ENCODE measurements at regions not wholly inside any gene's neighbourhood (a gene's known extent, or its start where the extent isn't known, plus 50 kb on each side); places are given as distances from the start of the nearest gene placed in this dataset.

DNA sequence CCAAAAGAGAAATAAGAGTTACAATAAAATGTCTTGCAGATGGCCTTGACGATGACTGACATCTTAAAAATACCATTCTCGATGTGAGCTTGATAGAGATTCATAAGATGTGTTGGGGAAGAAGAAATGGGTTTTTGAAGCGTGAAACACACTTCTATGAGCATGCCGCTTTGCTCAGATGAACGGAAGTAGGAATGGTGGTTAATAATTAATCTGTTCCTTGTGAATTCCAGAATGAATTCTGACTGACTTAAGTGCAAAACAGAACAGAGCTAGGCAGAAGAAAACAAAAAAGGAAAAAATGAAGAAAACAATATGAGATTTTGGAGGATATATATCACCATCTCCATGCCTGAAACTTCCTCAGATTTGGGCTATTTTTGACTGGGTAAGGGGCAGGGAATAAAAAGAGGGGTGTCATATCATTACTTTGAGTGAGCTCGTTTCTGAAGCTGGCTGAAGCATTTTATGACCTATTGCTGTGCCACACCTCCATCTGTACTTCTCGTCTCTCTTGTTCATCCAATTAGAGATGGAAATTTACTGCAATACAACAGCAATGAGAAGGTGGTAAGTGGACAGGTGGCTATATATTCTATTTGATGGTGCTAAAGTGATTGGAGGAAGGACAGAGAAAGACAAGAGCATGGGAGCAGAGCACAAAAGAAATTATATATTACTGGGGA lies 1152.0 kb upstream of the CDH8 start:
- DNase-seq (ENCODE audit: low read depth in 1 of 2, low spot score in 1 of 2) = no peak
- Histone ChIP-seq H3K27ac (replicated peaks) (no peak overlapping the region), H3K27me3 (ENCODE audit: insufficient read depth, poor library complexity, severe bottlenecking) (no peaks in the 10 kb centered on the region), H3K4me3 (replicated peaks; ENCODE audit: insufficient read depth, low read length) (no peak overlapping the region)
- TF ChIP-seq GABPA (IDR thresholded peaks at IDR 0.05; ENCODE audit: low read depth) (no peak), SPI1 (IDR thresholded peaks at IDR 0.05; ENCODE audit: borderline replicate concordance, low read depth) (no peak), POLR2AphosphoS5 (IDR thresholded peaks at IDR 0.05; ENCODE audit: low read depth) (no peak)
- TF ChIP-seq, protein P1, sequence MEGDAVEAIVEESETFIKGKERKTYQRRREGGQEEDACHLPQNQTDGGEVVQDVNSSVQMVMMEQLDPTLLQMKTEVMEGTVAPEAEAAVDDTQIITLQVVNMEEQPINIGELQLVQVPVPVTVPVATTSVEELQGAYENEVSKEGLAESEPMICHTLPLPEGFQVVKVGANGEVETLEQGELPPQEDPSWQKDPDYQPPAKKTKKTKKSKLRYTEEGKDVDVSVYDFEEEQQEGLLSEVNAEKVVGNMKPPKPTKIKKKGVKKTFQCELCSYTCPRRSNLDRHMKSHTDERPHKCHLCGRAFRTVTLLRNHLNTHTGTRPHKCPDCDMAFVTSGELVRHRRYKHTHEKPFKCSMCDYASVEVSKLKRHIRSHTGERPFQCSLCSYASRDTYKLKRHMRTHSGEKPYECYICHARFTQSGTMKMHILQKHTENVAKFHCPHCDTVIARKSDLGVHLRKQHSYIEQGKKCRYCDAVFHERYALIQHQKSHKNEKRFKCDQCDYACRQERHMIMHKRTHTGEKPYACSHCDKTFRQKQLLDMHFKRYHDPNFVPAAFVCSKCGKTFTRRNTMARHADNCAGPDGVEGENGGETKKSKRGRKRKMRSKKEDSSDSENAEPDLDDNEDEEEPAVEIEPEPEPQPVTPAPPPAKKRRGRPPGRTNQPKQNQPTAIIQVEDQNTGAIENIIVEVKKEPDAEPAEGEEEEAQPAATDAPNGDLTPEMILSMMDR (IDR thresholded peaks at IDR 0.05; ENCODE audit: insufficient read depth, low read length) = no peak
- TF ChIP-seq, protein P2, sequence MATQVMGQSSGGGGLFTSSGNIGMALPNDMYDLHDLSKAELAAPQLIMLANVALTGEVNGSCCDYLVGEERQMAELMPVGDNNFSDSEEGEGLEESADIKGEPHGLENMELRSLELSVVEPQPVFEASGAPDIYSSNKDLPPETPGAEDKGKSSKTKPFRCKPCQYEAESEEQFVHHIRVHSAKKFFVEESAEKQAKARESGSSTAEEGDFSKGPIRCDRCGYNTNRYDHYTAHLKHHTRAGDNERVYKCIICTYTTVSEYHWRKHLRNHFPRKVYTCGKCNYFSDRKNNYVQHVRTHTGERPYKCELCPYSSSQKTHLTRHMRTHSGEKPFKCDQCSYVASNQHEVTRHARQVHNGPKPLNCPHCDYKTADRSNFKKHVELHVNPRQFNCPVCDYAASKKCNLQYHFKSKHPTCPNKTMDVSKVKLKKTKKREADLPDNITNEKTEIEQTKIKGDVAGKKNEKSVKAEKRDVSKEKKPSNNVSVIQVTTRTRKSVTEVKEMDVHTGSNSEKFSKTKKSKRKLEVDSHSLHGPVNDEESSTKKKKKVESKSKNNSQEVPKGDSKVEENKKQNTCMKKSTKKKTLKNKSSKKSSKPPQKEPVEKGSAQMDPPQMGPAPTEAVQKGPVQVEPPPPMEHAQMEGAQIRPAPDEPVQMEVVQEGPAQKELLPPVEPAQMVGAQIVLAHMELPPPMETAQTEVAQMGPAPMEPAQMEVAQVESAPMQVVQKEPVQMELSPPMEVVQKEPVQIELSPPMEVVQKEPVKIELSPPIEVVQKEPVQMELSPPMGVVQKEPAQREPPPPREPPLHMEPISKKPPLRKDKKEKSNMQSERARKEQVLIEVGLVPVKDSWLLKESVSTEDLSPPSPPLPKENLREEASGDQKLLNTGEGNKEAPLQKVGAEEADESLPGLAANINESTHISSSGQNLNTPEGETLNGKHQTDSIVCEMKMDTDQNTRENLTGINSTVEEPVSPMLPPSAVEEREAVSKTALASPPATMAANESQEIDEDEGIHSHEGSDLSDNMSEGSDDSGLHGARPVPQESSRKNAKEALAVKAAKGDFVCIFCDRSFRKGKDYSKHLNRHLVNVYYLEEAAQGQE (IDR thresholded peaks at IDR 0.05; ENCODE audit: insufficient replicate concordance, low read depth) = no peak

DNA sequence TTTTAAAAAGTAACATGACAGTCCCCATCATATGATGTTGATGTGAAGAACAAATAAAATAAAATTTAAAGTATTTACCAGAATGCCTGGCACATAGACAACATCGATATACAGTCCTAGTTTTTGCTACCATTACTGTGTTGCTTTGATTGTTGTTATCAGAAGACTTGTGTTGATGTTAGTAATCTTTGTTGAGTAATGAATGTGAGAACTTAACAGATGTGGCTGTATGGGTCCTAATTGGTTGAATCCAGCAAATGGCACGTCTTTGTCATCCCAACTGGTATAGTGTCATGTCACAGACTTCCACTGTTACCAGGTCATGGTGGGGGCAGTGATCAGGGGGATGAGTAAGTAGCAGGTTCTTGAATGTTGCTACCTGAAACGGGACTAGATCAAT lies 1151.4 kb upstream of the CDH8 start:
- TF ChIP-seq GABPA (IDR thresholded peaks at IDR 0.05; ENCODE audit: low read depth) (no peak), POLR2AphosphoS5 (IDR thresholded peaks at IDR 0.05; ENCODE audit: low read depth) (no peak), SPI1 (IDR thresholded peaks at IDR 0.05; ENCODE audit: borderline replicate concordance, low read depth) (no peak)
- TF ChIP-seq, protein P1 (IDR thresholded peaks at IDR 0.05; ENCODE audit: insufficient read depth, low read length) = no peak
- TF ChIP-seq, protein P2 (IDR thresholded peaks at IDR 0.05; ENCODE audit: insufficient replicate concordance, low read depth) = no peak
- H3K4me3 ChIP-seq (replicated peaks; ENCODE audit: insufficient read depth, low read length) = no peak overlapping the region
- no peaks in the 10 kb centered on the region for H3K27me3 ChIP-seq (ENCODE audit: insufficient read depth, poor library complexity, severe bottlenecking)
- no peak for DNase-seq (ENCODE audit: low read depth in 1 of 2, low spot score in 1 of 2)
- H3K27ac ChIP-seq (replicated peaks) = no peak overlapping the region

DNA sequence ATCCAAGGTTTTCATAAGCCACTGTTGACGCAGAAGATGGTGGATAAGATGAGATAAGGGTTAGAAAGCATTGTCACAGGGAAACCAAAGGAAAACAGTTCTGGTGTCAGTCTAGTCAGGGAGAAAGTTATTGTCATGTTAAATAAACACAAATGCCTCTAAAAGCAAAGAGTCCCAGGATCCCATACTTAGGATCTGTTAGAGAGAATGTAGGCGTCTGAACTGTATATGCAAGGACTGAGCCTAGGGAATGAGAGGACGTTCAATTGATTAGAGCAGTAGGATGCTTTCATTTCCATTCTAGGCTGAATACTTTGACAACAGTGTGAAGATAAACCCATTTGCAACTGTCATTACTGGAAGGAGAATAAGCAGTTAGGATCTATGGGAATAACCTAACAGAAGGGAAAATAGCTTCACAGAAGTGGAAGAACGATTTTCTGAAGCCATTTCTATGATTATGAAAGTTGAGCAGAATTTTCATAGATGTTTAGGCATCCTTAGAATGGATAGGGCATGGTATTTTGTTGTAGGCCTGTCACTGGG lies 1149.1 kb upstream of the CDH8 start:
- Histone ChIP-seq H3K27ac (replicated peaks) (no peak overlapping the region), H3K4me3 (replicated peaks; ENCODE audit: insufficient read depth, low read length) (no peak overlapping the region), H3K27me3 (ENCODE audit: insufficient read depth, poor library complexity, severe bottlenecking) (no peaks in the 10 kb centered on the region)
- no peak for DNase-seq (ENCODE audit: low read depth in 1 of 2, low spot score in 1 of 2)
- TF ChIP-seq GABPA (IDR thresholded peaks at IDR 0.05; ENCODE audit: low read depth) = no peak
- TF ChIP-seq POLR2AphosphoS5 (IDR thresholded peaks at IDR 0.05; ENCODE audit: low read depth) = no peak
- TF ChIP-seq, protein P1 (IDR thresholded peaks at IDR 0.05; ENCODE audit: insufficient read depth, low read length) = no peak
- no peak for TF ChIP-seq SPI1 (IDR thresholded peaks at IDR 0.05; ENCODE audit: borderline replicate concordance, low read depth)
- TF ChIP-seq, protein P2 (IDR thresholded peaks at IDR 0.05; ENCODE audit: insufficient replicate concordance, low read depth) = no peak

Data from HL-60 (cell line).